ENCODE measurements at regions not wholly inside any gene's neighbourhood (a gene's known extent, or its start where the extent isn't known, plus 50 kb on each side); places are given as distances from the start of the nearest gene placed in this dataset.

DNA sequence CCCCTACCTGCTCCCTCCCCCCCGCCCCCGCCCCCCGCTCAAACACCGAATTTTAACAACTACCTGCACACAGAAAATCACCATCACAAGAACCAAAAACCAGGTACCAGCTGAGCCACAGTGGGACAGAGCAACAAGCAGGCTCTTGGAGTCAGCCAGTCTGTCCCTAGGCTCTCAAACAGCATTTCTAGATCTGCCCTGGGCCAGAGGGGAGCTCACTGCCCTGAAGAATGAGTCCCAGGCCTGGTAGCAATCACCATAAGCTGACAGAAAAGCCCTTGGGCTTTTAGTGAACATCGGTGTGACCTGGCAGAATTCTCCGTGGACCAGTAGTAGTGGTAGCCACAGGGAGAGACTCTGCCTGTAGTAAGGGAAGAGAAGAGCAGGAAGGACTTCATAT lies 58.3 kb downstream of the C11orf87 start:
- TF ChIP-seq GATA2 (IDR thresholded peaks at IDR 0.05; ENCODE audit: low read depth, low read length): no peak
- no peak for TF ChIP-seq GATA3 (IDR thresholded peaks at IDR 0.05; ENCODE audit: low read depth, low read length)

GRCh38 chr11:109486129-109486528 lies 64.1 kb downstream of the C11orf87 start:
- TF ChIP-seq GATA2 (IDR thresholded peaks at IDR 0.05; ENCODE audit: low read depth, low read length) (no peak), GATA3 (IDR thresholded peaks at IDR 0.05; ENCODE audit: low read depth, low read length) (no peak)

DNA sequence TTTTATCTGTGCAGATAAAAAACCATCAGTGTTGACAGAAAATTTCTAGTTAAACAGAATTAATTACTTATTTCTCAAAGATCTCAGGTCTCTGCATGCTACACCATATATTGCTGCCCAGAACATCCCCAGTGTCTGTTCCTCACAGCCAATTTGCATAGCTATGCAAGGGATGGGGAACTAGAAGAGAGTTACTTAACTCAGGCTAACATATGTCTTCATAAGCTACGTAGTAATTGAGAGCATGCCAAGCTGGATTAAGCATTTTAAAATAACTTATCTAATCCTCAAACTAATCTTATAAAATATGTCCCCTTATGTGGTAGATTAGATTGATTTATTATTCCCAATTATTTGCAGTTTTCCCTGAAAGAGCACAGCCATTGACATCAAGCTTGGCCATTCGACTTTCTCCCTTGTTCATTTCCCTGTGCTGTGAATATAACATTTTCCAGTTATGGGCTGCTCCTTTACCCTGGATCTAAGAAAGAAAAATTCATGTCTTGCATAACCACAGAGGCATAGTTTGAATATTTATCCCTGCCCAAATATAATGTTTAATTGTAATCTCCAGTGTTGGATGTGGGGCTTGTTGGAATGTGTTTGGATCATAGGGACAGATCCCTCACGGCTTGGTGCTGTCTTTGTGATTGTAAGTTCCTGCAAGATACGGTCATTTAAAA lies 69.1 kb downstream of the C11orf87 start:
- TF ChIP-seq GATA3 (IDR thresholded peaks at IDR 0.05; ENCODE audit: low read depth, low read length) (no peak), GATA2 (IDR thresholded peaks at IDR 0.05; ENCODE audit: low read depth, low read length) (no peak)

DNA sequence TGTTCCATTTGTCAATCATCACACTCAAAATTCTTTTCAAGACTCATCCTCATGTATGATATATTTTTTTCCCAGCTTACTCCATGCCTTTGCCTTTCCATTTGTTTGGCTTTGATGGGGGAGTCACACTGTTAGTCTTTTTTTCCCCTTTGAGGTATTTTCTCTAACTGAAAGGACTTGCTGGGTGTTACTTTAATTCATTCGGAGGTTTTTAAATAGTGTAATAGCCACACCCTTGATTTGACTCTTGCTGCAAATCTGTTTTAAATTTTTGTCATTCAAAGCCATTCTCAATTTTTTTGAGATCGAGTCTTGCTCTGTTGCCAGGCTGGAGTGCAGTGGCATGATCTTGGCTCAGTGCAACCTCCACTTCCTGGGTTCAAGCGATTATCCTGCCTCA lies 84.1 kb downstream of the C11orf87 start:
- TF ChIP-seq GATA3 (IDR thresholded peaks at IDR 0.05; ENCODE audit: low read depth, low read length) (no peak), GATA2 (IDR thresholded peaks at IDR 0.05; ENCODE audit: low read depth, low read length) (no peak)

DNA sequence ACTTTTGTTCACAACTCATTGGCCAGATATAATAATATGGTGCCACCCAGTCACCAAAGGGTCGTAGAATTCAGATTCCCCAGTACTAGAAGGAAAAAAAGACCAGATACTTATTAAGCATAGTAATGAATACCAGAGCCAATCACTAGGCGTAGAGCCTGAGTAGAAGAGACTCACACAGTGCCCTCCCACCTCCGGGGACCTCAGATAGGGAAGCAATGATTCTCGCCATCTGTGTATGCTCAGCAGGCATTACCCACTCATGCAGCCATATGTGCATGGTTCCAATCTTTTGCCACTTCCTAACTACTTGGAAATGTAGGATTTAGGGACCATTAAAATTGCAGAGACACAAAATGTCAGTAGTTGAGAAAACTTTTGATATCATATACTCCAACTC lies 85.3 kb downstream of the C11orf87 start:
- TF ChIP-seq GATA2 (IDR thresholded peaks at IDR 0.05; ENCODE audit: low read depth, low read length): no peak
- TF ChIP-seq GATA3 (IDR thresholded peaks at IDR 0.05; ENCODE audit: low read depth, low read length): no peak

DNA sequence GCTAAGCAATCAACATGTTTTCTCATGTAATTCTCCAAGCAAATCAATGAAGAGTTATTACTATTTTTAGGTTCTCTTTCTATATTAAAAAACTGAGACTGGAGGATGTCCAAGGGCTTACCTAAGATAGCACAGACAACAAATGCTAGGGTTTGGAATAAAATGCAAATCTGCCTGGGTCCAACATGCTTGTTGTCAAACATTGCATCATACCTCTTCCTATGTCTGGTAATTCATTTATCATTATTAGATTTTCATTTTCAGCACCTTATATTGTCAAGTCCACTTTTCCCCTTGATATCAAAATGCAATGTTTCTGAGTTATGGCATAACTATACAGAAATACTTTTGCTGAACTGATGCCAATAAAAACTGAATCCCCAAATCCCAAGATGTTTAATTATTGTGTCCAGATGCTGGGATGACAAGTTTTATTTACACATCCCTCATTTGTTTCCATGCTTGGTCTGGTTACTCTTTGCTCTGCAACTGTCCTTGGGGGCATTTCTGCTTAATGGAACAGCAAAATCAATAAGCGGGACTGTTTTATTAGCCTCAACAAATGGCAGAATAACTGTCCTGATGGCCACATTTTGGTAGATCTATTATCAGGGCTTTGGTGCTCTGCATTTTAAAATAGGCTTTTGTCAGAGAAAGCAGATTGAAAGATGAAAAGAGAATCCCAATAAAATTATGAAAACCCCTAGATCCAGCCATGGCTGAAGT lies 86.0 kb downstream of the C11orf87 start:
- TF ChIP-seq GATA3 (IDR thresholded peaks at IDR 0.05; ENCODE audit: low read depth, low read length) (peak; percentile 80), GATA2 (IDR thresholded peaks at IDR 0.05; ENCODE audit: low read depth, low read length) (peak; percentile 73)

DNA sequence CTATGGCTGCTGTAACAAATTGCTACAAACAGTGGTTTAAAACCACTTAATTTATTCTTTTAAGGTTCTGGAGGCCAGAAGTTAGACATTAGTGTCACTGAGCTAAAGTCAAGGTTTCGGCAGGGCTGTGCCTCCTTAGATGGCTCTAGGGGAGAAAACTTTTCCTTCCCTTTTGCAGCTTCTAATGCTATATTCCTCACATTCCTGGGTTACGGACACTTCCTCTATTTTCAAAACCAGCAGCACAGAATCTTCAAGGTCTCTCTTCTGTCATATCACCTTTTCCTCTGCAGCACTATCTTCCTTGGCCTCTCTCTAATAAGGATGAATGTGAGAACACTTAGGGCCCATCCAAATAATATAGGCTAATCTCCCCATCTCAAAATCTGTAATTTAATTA lies 87.0 kb downstream of the C11orf87 start:
- TF ChIP-seq GATA3 (IDR thresholded peaks at IDR 0.05; ENCODE audit: low read depth, low read length): no peak
- no peak for TF ChIP-seq GATA2 (IDR thresholded peaks at IDR 0.05; ENCODE audit: low read depth, low read length)

- TF ChIP-seq GATA2 (IDR thresholded peaks at IDR 0.05; ENCODE audit: low read depth, low read length) (no peak), GATA3 (IDR thresholded peaks at IDR 0.05; ENCODE audit: low read depth, low read length) (no peak)
Measured at GRCh38 chr11:109510316-109510715, 88.3 kb downstream of the C11orf87 start.

- TF ChIP-seq GATA3 (IDR thresholded peaks at IDR 0.05; ENCODE audit: low read depth, low read length) (no peak), GATA2 (IDR thresholded peaks at IDR 0.05; ENCODE audit: low read depth, low read length) (no peak)
Measured at GRCh38 chr11:109511598-109511997, 89.6 kb downstream of the C11orf87 start.

GRCh38 chr11:109512249-109512648 lies 90.3 kb downstream of the C11orf87 start:
- no peak for TF ChIP-seq GATA3 (IDR thresholded peaks at IDR 0.05; ENCODE audit: low read depth, low read length)
- TF ChIP-seq GATA2 (IDR thresholded peaks at IDR 0.05; ENCODE audit: low read depth, low read length): no peak

- TF ChIP-seq GATA2 (IDR thresholded peaks at IDR 0.05; ENCODE audit: low read depth, low read length) (no peak), GATA3 (IDR thresholded peaks at IDR 0.05; ENCODE audit: low read depth, low read length) (no peak)
Measured at GRCh38 chr11:109512680-109513079, 90.7 kb downstream of the C11orf87 start.

DNA sequence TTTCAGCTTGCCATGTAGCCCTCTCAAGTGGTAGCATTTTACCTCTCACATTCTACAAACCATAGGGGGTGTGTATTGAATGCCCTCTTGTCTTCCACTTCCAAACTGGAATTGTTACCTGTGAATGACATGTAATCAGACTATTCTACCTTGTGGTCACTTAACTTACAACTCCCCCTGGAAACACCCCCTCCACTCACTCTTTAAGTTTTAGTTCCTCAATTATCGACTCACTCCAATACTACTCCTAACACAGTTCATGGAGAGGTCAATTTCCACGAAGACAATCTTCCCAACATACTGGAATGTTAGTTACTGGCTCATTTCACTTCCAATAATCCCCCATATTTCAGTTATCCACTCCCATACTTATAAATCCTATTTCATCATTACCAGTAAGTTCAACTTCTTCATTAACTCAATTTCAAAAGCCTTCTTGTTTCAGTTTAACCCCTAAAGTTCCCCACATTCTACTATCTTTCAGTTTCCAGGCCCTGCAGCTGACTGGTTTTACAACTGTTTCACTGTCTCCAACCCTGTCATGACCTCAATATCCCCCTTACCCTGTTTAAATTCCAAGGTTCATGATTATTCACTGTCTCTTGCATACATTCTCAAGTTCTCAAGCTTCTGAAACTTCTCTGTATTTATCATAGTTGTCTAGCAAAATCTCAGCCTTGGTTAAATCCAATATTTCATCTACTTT lies 92.5 kb downstream of the C11orf87 start:
- no peak for TF ChIP-seq GATA2 (IDR thresholded peaks at IDR 0.05; ENCODE audit: low read depth, low read length)
- no peak for TF ChIP-seq GATA3 (IDR thresholded peaks at IDR 0.05; ENCODE audit: low read depth, low read length)

GRCh38 chr11:109519253-109519652 lies 97.3 kb downstream of the C11orf87 start:
- TF ChIP-seq GATA2 (IDR thresholded peaks at IDR 0.05; ENCODE audit: low read depth, low read length): no peak
- TF ChIP-seq GATA3 (IDR thresholded peaks at IDR 0.05; ENCODE audit: low read depth, low read length): no peak

GRCh38 chr11:109521571-109522086 lies 99.6 kb downstream of the C11orf87 start:
- no peak for TF ChIP-seq GATA2 (IDR thresholded peaks at IDR 0.05; ENCODE audit: low read depth, low read length)
- no peak for TF ChIP-seq GATA3 (IDR thresholded peaks at IDR 0.05; ENCODE audit: low read depth, low read length)

All from SH-SY5Y (cell line).